Gastrocnemius medialis (tissue), 4 donors: ENCODE measurements at regions not wholly inside any gene's neighbourhood (a gene's known extent, or its start where the extent isn't known, plus 50 kb on each side); places are given as distances from the start of the nearest gene placed in this dataset.

Experiments used
- ATAC-seq, 2 donors: fragments of 150-250 bp; one replicate each; pipeline ENCODE4 v1.9.1; 2016
- DNase-seq, 2 donors: peaks; one replicate each; pipeline ENCODE4 v3.0.0-alpha.2; 2019
- H3K27ac ChIP-seq, 4 donors: fragments of 200-600 bp; sonication (generic); 1 replicate in 1 of 4; 2 replicates in 3 of 4; pipeline ENCODE4 v1.5.1; 2016 to 2018; ENCODE audit warnings: mild to moderate bottlenecking in 2 of 4, moderate library complexity in 1 of 4
- H3K27me3 ChIP-seq, 3 donors: fragments of 200-600 bp; sonication (generic) in 2 of 3; 1 replicate in 1 of 3; 2 replicates in 2 of 3; pipeline versions ENCODE4 v1.5.1 to v1.6.0; 2016 to 2019; ENCODE audit warnings: mild to moderate bottlenecking in 1 of 3, moderate library complexity in 1 of 3
- H3K36me3 ChIP-seq, 2 donors: fragments of 200-600 bp; sonication (generic) in 1 of 2; one replicate each; pipeline ENCODE4 v1.5.1; 2017 to 2018
- H3K4me1 ChIP-seq, 2 donors: fragments of 200-600 bp; sonication (generic) in 1 of 2; one replicate each; pipeline ENCODE4 v1.5.1; 2016 to 2017; ENCODE audit warnings: mild to moderate bottlenecking in 2 of 2
- H3K4me3 ChIP-seq, 4 donors: fragments of 200-600 bp; sonication (generic) in 3 of 4; 1 replicate in 1 of 4; 2 replicates in 3 of 4; pipeline ENCODE4 v1.5.1; 2016 to 2019; ENCODE audit warnings: mild to moderate bottlenecking in 2 of 4
- H3K9me3 ChIP-seq, 3 donors: fragments of 200-600 bp; sonication (generic) in 2 of 3; 1 replicate in 1 of 3; 2 replicates in 2 of 3; pipeline ENCODE4 v1.5.1; 2016 to 2019
- CTCF ChIP-seq, 5 experiments: fragments of 450-650 bp in 3 of 5; fragments of 200-600 bp in 2 of 5; sonication (generic) in 2 of 5; IDR thresholded peaks in 4 of 5; conservative IDR thresholded peaks in 1 of 5; 1 replicate in 4 of 5; 2 replicates in 1 of 5; pipeline ENCODE4 v1.5.1; 2016 to 2019; ENCODE audit warnings: antibody characterized with exemption in 5 of 5, mild to moderate bottlenecking in 3 of 5, moderate library complexity in 3 of 5
- POLR2A ChIP-seq, 2 donors: fragments of 450-650 bp; IDR thresholded peaks; one replicate each; pipeline ENCODE4 v1.6.1; 2017; ENCODE audit warnings: antibody characterized with exemption in 2 of 2, mild to moderate bottlenecking in 2 of 2, moderate library complexity in 2 of 2
- in situ Hi-C, 4 donors: fragments of 200-750 bp; cut with MboI; loops; one replicate each; pipeline versions ENCODE4 v1.15.0 to v1.8.0; 2017; ENCODE audit warnings: low sequenced_read_pairs in 4 of 4
- intact Hi-C: fragments of 100-400 bp; cut with DNase I; formaldehyde crosslinking; loops from one replicate; pipeline ENCODE4 v1.15.1; 2023; ENCODE audit warnings: low total_unique reads

DNA sequence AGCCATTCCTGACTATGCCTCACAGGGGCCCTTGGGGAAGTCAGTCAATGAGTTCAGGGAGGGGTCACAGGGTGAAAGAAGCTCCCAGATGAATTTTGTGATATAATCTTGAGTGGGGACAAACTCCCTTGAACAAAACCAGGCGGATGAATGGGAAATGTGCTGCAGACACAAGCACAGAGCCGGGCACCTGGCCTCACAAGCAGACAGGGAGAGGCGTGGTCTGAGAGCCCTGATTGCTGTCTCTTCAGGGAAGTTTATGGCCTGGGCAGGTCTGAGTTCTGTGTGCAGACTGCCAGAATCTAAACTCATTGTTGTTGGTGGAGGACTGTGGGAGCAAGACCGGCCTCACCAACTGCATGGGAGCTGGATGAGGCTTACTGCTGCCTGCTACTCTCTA is 591.8 kb downstream of the EPHA3 start:
- no peaks in the 10 kb centered on the region for H3K27me3 ChIP-seq
- intact Hi-C loops, result no loop called here
- in situ Hi-C loops, result no loop called here

GRCh38 chr3:89699771-89700170 is 592.4 kb downstream of the EPHA3 start:
- Histone ChIP-seq H3K36me3 (no peaks in the 10 kb centered on the region), H3K27ac (no peak overlapping the region), H3K27me3 (no peaks in the 10 kb centered on the region), H3K4me3 (no peak overlapping the region), H3K4me1 (no peaks in the 10 kb centered on the region), H3K9me3 (no peaks in the 10 kb centered on the region)
- DNase-seq (no peak), ATAC-seq (no peak)
- TF ChIP-seq CTCF (IDR thresholded peaks at IDR 0.05 in 4 of 5, conservative IDR thresholded peaks at IDR 0.05 in 1 of 5) (no peak), POLR2A (IDR thresholded peaks at IDR 0.05) (no peak)
- in situ Hi-C loops, result no loop called here
- intact Hi-C loops, result no loop called here

More for the DNA sequence above, 591.8 kb downstream of the EPHA3 start:
- H3K36me3 ChIP-seq, result no peaks in the 10 kb centered on the region
- H3K4me1 ChIP-seq, result no peaks in the 10 kb centered on the region
- H3K27ac ChIP-seq, result no peak overlapping the region
- no peak for TF ChIP-seq CTCF (IDR thresholded peaks at IDR 0.05 in 4 of 5, conservative IDR thresholded peaks at IDR 0.05 in 1 of 5)
- no peak for TF ChIP-seq POLR2A (IDR thresholded peaks at IDR 0.05)
- DNase-seq (no peak), ATAC-seq (no peak)
- no peaks in the 10 kb centered on the region for H3K9me3 ChIP-seq
- no peak overlapping the region for H3K4me3 ChIP-seq

- no peak for TF ChIP-seq POLR2A (IDR thresholded peaks at IDR 0.05)
- no peak for TF ChIP-seq CTCF (IDR thresholded peaks at IDR 0.05 in 4 of 5, conservative IDR thresholded peaks at IDR 0.05 in 1 of 5)
- in situ Hi-C loops (no loop called here), intact Hi-C loops (no loop called here)
- Histone ChIP-seq H3K36me3 (no peaks in the 10 kb centered on the region), H3K4me3 (no peak overlapping the region), H3K27ac (no peak overlapping the region), H3K27me3 (no peaks in the 10 kb centered on the region), H3K9me3 (no peaks in the 10 kb centered on the region), H3K4me1 (peaks cover 0 to 10% of the 10 kb centered on the region in 2 donors)
- ATAC-seq, result no peak
- DNase-seq, result no peak
These were observed 595.0 kb downstream of the EPHA3 start for GRCh38 chr3:89702404-89702803.

- in situ Hi-C loops (no loop called here), intact Hi-C loops (no loop called here)
- DNase-seq (no peak), ATAC-seq (no peak)
- H3K4me1 ChIP-seq, result no peaks in the 10 kb centered on the region
- no peak overlapping the region for H3K4me3 ChIP-seq
- TF ChIP-seq POLR2A (IDR thresholded peaks at IDR 0.05) (no peak), CTCF (IDR thresholded peaks at IDR 0.05 in 4 of 5, conservative IDR thresholded peaks at IDR 0.05 in 1 of 5) (no peak)
- no peaks in the 10 kb centered on the region for H3K36me3 ChIP-seq
- H3K27ac ChIP-seq, result no peak overlapping the region
- H3K27me3 ChIP-seq, result no peaks in the 10 kb centered on the region
- H3K9me3 ChIP-seq, result no peaks in the 10 kb centered on the region
These were observed 605.8 kb downstream of the EPHA3 start for GRCh38 chr3:89713196-89713595.

GRCh38 chr3:89714237-89714636 is 606.8 kb downstream of the EPHA3 start:
- Histone ChIP-seq H3K4me3 (no peak overlapping the region), H3K27me3 (no peaks in the 10 kb centered on the region), H3K36me3 (no peaks in the 10 kb centered on the region), H3K27ac (no peak overlapping the region), H3K9me3 (no peaks in the 10 kb centered on the region), H3K4me1 (no peaks in the 10 kb centered on the region)
- intact Hi-C loops (no loop called here), in situ Hi-C loops (no loop called here)
- no peak for TF ChIP-seq CTCF (IDR thresholded peaks at IDR 0.05 in 4 of 5, conservative IDR thresholded peaks at IDR 0.05 in 1 of 5)
- TF ChIP-seq POLR2A (IDR thresholded peaks at IDR 0.05), result no peak
- DNase-seq, result no peak
- no peak for ATAC-seq
